ENCODE measurements at regions not wholly inside any gene's neighbourhood (a gene's known extent, or its start where the extent isn't known, plus 50 kb on each side); places are given as distances from the start of the nearest gene placed in this dataset.
"Not testable (repeated sequence)": the region's sequence is repeated elsewhere in the genome, so short reads cannot be mapped to it uniquely, and the experiment has no call there.

GRCh38 chr11:100576718-100577021 lies 110.4 kb upstream of the ARHGAP42 start:
- intact Hi-C loops (cut with micrococcal nuclease) = loop anchor here (1.0 to 10.0 kb wide), 4 partner anchors 279 to 1271 kb away; no protein-coding TSS in a partner anchor

DNA sequence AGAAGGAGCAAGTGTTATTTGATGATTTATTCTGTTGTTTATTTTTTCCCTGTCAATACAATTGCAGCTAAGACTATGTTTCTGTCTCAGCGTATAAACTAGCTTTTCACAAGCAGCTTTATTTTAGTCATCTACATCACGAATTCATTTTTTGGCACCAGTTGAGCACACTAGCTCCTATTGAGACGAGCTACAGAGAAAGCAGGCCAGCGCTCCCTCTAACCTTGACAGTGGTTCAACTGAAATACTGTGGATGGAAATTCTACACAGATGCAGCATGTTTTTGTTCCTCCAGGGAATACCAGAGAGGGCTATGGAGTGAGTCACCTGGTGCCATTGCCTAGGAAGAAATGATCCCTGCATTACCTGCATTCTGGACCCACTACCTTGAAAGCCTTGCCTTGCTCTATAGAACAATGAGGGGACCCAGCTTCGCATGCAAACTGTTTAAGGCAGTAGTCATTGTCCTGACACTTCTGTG lies 108.2 kb upstream of the ARHGAP42 start:
- intact Hi-C loops (cut with micrococcal nuclease) = loop anchor here (5.0 to 10.0 kb wide), 2 partner anchors 856 to 1268 kb away; no protein-coding TSS in a partner anchor

- intact Hi-C loops (cut with micrococcal nuclease) = no loop called here
Measured at GRCh38 chr11:100581318-100581717, 105.8 kb upstream of the ARHGAP42 start.

DNA sequence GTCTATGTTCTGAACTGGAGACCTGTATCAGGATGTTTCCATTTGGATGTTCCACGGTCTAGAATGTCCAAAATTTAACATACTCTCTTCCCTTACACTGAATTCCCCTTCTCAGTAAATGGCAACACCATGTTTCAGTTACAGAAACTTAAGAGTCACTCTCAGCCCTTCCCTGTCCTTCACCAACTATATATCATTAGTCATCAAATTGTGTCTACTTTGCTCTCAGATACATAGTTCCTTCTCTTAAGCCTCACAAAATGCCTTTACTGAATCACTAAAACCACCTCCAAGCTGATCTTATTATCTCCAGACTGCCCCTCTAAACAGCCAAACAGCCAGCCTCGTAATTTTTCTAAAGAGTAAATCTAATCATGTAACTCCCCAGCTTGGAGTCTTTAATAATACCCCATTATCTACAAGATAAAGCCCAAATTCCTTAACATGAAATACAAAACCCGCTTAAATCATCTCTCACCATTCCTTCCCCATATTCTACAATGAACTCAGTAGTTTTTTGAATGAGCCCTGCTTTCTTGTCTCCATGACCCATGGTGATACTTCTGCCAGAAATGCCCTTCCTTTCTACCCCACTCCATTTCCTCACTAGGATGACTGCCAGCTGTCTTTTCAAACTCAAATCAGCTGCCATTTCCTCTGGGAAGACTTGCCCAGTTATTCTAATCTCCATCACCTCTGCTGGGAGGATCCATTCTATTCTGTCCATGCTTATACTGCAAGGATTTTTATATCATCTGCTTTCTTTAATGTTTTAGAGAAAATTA lies 102.7 kb upstream of the ARHGAP42 start:
- intact Hi-C loops (cut with micrococcal nuclease) = no loop called here

DNA sequence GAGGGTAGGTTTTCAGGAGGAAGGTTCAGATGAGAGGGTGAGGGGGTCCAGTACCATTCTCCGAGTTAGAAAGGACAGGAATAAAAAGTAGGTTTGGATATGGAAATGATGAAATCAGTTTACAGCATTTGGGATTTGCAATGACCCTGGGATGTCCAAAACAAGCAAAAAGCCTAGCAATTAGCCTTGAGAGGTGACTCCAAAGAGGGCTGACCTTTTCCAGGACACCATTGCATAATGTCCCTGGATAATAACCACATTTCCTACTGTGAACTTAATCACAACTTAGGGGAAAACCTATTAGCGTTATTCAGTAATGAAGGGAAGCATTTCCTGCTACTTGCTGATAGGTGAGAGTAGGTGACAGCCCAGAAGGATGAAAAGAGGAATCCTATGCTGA lies 101.4 kb upstream of the ARHGAP42 start:
- intact Hi-C loops (cut with micrococcal nuclease) = no loop called here

DNA sequence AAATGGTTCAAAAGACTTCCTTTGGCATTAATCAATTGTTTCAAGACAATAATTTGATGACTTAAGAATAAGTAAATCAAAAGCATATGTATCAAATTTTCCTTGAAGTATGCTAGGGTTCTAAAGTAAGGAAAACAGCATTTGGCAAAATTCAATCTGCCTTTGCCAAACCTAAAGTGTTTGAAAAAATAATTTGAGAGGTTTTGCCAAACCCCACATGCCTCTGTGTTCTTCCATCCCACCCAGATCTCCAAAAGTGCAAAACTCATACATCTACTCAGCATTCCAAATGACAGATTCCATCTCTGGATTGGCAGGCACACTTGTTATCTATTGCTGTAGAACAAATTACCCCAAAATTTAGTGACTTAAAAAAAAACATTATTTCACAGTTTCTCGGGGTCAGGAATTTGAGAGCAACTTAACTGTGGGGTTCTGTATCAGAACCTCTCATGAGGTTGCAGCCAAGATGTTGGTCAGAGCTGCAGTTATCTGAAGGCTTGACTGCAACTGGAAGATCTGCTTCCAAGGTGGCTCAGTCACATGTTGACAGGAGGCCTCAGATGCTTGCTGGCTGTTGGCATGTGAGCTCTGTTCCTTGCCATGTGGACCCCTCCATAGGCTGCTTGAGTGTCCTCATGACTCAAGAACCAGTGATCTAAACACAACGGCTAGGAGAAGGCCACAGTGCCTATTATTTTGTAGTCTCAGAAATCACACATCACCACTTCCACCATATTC lies 100.6 kb upstream of the ARHGAP42 start:
- intact Hi-C loops (cut with micrococcal nuclease) = no loop called here

DNA sequence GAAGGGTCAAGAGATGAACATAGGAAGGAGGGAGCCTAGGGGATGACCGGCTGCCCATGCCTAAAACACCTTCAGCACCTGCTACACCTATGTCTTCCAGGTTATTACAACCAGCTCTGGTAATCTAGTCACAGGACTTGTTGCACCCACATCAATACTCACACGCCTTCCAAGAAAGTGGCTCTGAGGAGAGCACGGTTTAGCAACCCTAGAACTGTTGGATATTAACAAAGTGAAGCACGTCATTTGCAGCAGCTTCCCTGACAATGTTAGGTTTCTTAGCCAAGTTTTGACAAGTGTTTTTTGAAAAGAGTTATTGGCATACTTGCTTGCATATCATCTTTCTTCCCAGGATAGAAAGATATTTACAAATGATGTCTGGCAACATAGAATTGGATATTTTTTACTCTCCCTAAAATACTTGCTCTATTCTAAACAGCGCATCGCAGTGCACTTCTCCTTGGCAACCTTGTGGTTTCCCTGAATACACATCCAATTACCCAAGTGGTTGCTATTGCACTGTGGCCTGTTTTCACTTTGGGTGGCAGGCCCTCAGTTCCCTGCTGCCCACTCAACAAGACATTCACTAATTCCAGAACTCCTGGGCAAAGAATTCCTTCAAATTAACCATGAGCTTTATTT lies 94.3 kb upstream of the ARHGAP42 start:
- intact Hi-C loops (cut with micrococcal nuclease) = no loop called here

DNA sequence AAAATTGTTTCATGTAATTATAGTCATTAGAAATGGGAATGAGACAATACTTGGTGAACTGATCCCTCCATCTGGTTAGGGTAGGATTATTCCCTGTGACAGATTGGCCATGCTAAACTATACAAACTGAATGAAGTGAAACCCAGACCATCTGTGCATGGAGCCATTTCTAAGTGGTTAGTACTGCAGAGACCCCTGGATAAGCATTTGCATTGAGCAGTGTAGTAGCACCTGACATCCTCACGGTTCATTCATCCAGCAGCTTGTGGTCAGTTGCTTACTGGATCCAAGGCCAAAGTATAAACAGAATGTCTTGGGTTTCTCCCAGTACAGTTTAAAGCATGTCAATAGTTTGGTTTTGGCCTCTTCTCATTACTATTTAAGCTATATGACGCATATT lies 93.8 kb upstream of the ARHGAP42 start:
- intact Hi-C loops (cut with micrococcal nuclease) = no loop called here

GRCh38 chr11:100594320-100594719 lies 92.8 kb upstream of the ARHGAP42 start:
- intact Hi-C loops (cut with micrococcal nuclease) = no loop called here

- intact Hi-C loops (cut with micrococcal nuclease) = no loop called here
Measured at GRCh38 chr11:100600941-100601340, 86.1 kb upstream of the ARHGAP42 start.

DNA sequence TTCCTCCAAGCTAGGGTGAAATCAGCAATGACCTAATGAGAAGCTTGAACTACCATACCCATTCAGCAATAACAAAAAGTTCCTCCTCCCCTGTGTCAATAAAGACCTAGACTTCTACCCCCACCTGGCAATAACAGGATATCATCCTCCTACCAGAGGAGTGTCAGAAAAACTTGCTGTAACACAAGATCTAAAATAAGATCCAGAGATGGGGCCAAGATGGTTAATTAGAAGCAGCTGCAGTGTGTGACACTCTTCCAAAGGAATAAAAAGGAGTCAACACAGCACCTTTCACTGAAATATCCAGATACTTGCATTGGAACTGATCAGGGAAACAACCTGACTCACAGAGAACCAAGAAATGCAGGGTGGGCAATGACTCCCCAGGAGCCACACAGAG lies 84.4 kb upstream of the ARHGAP42 start:
- intact Hi-C loops (cut with micrococcal nuclease) = no loop called here

DNA sequence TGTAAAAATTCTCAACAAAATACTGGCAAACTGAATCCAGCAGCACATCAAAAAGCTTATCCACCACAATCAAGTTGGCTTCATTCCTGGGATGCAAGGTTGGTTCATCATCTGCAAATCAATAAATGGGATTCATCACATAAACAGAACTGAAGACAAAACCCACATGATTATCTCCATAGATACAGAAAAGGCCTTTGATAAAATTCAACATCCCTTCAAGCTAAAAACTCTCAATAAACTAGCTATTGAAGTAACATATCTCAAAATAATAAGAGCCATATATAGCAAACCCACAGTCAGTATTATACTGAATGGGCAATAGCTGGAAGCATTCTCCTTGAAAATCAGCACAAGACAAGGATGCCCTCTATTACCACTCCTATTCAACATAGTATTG lies 79.3 kb upstream of the ARHGAP42 start:
- intact Hi-C loops (cut with micrococcal nuclease) = not testable (repeated sequence)

GRCh38 chr11:100612766-100613165 lies 74.3 kb upstream of the ARHGAP42 start:
- intact Hi-C loops (cut with micrococcal nuclease) = no loop called here

- intact Hi-C loops (cut with micrococcal nuclease) = no loop called here
Measured at GRCh38 chr11:100618914-100619313, 68.2 kb upstream of the ARHGAP42 start.

DNA sequence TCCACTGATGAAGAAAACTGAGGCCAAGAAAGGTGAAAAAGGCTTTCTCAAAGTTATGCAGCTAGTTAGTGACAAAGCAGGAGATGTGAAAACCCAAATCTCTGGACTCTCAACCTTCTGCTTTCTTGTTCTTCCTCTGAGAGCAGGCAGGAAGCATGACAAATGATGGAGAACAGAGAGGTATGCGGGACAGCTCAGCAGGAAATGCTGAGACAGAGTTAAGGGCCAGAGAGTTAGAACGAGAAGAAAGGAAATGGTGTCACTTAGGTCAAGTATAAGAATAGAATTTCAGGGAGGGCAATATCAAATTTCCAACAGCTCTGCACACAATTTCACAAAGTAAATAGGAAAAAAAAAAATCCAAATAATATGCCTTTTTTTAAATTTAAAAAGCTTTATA lies 67.6 kb upstream of the ARHGAP42 start:
- intact Hi-C loops (cut with micrococcal nuclease) = no loop called here

- intact Hi-C loops (cut with micrococcal nuclease) = no loop called here
Measured at GRCh38 chr11:100622404-100622803, 64.7 kb upstream of the ARHGAP42 start.

DNA sequence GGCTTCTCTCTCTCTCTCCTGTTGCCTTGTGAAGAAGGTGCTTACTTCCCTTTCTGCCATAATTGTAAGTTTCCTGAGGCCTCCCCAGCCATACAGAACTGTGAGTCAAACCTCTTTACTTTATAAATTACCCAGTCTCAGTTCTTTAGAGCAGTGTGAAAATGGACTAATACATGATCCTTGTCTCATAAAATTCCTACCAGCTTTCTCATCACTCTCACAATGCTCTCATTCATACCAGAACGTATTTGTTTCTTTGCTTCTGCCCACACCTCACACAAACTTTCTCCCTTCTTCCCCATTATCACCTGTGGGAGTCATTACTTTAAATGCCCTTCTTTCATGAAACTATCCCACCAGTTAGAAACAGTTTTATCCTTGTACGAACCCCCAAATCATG lies 62.7 kb upstream of the ARHGAP42 start:
- intact Hi-C loops (cut with micrococcal nuclease) = no loop called here

DNA sequence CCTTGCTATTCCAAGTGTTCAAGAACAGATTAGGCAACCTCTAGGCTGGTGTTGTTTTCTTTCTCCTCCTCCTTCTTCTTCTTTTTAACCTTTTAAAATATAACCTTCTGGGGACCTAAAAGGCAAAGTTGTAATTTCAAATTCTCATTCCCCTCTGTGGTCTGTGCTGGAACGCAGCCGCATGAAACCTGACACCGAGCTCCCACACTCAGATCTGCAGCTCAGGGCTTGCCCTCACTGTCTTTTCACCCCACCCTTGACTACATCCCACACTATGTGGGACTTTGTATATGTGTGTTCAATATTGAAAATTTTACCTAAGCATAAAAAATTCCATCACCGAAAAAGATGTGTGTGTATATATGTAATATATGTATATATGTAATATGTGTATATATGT lies 62.0 kb upstream of the ARHGAP42 start:
- intact Hi-C loops (cut with micrococcal nuclease) = no loop called here

DNA sequence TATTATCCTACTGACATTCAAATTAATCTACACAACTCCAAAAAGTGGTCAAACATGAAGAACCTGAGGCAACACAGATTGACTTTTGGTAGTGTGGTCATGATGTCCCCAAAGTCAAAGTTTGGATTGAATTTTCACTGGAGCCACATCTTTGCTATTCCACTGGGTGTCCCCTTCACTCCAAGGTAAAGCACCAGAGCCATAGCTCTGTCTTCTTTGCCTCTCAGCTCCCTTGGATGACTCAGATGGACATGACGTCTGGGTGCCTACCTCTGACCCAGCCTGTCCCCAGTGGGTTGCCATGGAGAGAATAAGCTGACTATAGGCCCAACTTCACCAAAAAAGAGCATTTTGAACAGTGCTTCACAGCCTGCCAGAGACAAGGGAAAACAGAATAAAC lies 57.4 kb upstream of the ARHGAP42 start:
- intact Hi-C loops (cut with micrococcal nuclease) = no loop called here

DNA sequence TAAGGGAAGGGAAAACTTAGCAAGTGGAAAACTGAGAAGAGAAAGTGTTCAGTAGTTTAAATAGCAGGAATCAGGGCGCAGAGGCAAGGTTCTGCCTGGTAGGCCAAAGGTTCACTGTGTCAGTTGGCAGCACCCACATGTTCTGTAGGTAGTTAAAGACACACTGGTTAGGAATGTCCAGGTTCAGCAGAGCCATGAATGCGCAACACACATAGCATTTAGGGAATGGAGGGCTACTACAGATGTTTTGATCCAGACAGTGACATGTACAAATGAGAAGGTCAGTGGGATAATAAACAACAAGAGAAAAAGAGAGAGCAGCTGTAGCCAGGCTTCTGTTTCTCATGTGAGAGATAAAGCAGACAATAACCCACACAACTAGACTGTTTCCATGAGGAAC lies 56.2 kb upstream of the ARHGAP42 start:
- intact Hi-C loops (cut with micrococcal nuclease) = no loop called here

DNA sequence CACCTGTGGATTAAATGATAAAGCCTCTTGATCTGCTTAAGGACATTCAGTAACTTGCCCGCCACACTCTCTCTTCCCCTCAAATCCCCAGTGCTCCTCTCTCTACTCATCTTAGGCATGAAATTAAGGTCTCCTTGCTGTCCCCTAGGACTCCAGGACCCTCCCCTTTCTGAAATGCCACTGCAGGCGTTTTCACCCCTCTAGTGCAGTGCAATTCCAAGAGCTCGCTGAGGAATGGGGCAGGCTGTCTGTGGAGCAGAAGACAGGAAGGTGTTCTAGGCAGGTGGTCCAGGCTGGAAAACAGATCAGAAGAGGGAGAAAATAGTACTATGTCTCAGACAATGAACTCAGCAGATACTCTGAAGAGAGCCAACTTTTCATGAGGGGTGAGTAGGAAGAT lies 55.8 kb upstream of the ARHGAP42 start:
- intact Hi-C loops (cut with micrococcal nuclease) = no loop called here

- intact Hi-C loops (cut with micrococcal nuclease) = no loop called here
Measured at GRCh38 chr11:100632941-100633452, 54.1 kb upstream of the ARHGAP42 start.
